ENCODE measurements at regions not wholly inside any gene's neighbourhood (a gene's known extent, or its start where the extent isn't known, plus 50 kb on each side); places are given as distances from the start of the nearest gene placed in this dataset.

- TF ChIP-seq CTCF (conservative IDR thresholded peaks at IDR 0.05; ENCODE audit: low read length): no peak
- TF ChIP-seq EZH2phosphoT487 (IDR thresholded peaks at IDR 0.05; ENCODE audit: borderline replicate concordance): no peak
Measured at GRCh38 chrX:69430785-69431184, 73.3 kb upstream of the NALF2 start.

Measured in Loucy (cell line).